ENCODE measurements at regions not wholly inside any gene's neighbourhood (a gene's known extent, or its start where the extent isn't known, plus 50 kb on each side); places are given as distances from the start of the nearest gene placed in this dataset.

Small RNA genes lying in the stretch of these regions (small RNA-seq; reads per million reads assigned to genes)
- gene RNU7-93P, result 0 reads per million in 2 donors

Data from testis (tissue), 2 donors.